Sigmoid colon (tissue), 6 donors: ENCODE measurements at regions not wholly inside any gene's neighbourhood (a gene's known extent, or its start where the extent isn't known, plus 50 kb on each side); places are given as distances from the start of the nearest gene placed in this dataset.

Source experiments
- DNase-seq: peaks from one replicate; pipeline ENCODE4 v3.0.0-alpha.2; 2019
- H3K27ac ChIP-seq, 4 donors: fragments of 200-600 bp; sonication (generic); one replicate each; pipeline ENCODE4 v1.5.1; 2016 to 2019; ENCODE audit warnings: mild to moderate bottlenecking in 1 of 4
- H3K27me3 ChIP-seq, 3 donors: fragments of 200-600 bp; sonication (generic); one replicate each; pipeline ENCODE4 v1.5.1; 2019; ENCODE audit warnings: mild to moderate bottlenecking in 1 of 3
- H3K36me3 ChIP-seq, 4 donors: fragments of 200-600 bp; sonication (generic); one replicate each; pipeline ENCODE4 v1.5.1; 2016 to 2019
- H3K4me1 ChIP-seq, 4 donors: fragments of 200-600 bp; sonication (generic); one replicate each; pipeline ENCODE4 v1.5.1; 2017 to 2019
- H3K4me3 ChIP-seq, 4 donors: fragments of 200-600 bp; sonication (generic); one replicate each; pipeline ENCODE4 v1.5.1; 2017 to 2019; ENCODE audit warnings: mild to moderate bottlenecking in 2 of 4, moderate library complexity in 1 of 4
- H3K9me3 ChIP-seq, 4 donors: fragments of 200-600 bp in 3 of 4; sonication (generic) in 3 of 4; one replicate each; pipeline versions ENCODE4 v1.5.1 to v1.6.1; 2013 to 2019
- EP300 ChIP-seq, 4 donors: sonication (generic); formaldehyde crosslinking; IDR thresholded peaks; one replicate each; pipeline ENCODE4 v1.6.1; 2017; ENCODE audit warnings: antibody characterized with exemption in 4 of 4
- POLR2A ChIP-seq, 2 donors: fragments of 450-650 bp; IDR thresholded peaks; one replicate each; pipeline ENCODE4 v1.6.1; 2016; ENCODE audit warnings: antibody characterized with exemption in 2 of 2, mild to moderate bottlenecking in 2 of 2, moderate library complexity in 2 of 2
- POLR2AphosphoS5 ChIP-seq, 4 donors: sonication (generic); formaldehyde crosslinking; IDR thresholded peaks; one replicate each; pipeline ENCODE4 v1.6.1; 2017; ENCODE audit warnings: antibody characterized with exemption in 4 of 4
- WGBS, 2 donors: extraction: QIAGEN DNeasy Blood & Tissue Kit; methylation state at CpG; one replicate each; pipeline ENCODE4 v1.1.7; 2013; 5-methylcytosine and 5-hydroxymethylcytosine counted together
- intact Hi-C: fragments of 100-400 bp; cut with DNase I; formaldehyde crosslinking; loops from one replicate; pipeline ENCODE4 v1.15.1; 2023
- TF ChIP-seq, protein P1 (sequence below), 4 experiments: fragments of 450-650 bp in 3 of 4; fragments of 200-600 bp in 1 of 4; IDR thresholded peaks; one replicate each; pipeline ENCODE4 v1.5.1; 2016 to 2019; ENCODE audit warnings: antibody characterized with exemption in 4 of 4, mild to moderate bottlenecking in 3 of 4, moderate library complexity in 2 of 4
- donor health status: healthy with polysubstance abuse.
- donor health status: healthy.

DNA sequence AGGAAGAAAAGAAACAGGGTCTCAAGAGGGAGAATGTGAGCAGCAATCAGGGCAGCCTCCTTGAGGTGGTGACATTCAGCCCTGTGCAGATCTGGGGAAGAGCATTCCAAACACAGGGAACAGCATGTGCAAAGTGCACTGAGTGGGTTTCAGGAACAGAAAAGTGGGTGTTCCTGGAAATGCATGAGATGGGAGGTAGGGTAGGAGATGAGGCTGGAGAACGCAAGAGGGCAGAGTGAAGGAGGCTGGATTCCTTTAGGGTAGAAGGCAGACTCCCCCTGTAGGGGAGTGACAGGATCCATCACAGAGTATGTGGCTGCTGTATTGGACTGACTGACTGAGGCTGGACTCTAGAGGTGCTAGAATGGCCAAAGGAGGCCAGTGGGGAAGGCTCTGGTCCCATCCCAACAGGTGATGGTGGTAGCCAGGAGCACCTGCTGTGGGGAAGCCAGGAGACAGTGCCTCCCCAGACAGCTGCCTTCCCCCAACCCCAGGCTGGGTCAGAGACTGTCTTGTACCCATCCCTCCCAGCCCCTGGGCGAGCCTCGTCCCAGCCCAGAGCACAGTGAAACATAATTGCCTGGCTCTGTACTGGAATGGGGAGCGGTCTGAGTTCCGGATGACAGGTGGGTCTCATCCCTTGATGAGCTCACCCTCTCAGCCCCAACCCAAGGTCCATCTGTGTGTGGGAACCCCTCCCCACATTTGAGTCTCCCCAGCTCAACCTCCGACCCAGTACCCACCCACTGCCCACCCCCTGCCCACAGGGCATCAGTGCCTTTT lies 419.4 kb downstream of the MN1 start:
- intact Hi-C loops, result no loop called here
- WGBS, 2 donors, result 66 to 77% methylated on average over 6 of the region's 6 CpGs
- Histone ChIP-seq H3K9me3 (no peaks in the 10 kb centered on the region), H3K4me3 (no peak overlapping the region), H3K27me3 (peaks cover 0 to 13% (median 0%) of the 10 kb centered on the region in 3 donors), H3K4me1 (no peaks in the 10 kb centered on the region), H3K36me3 (no peaks in the 10 kb centered on the region), H3K27ac (no peak overlapping the region)
- TF ChIP-seq EP300 (IDR thresholded peaks at IDR 0.05), result no peak
- DNase-seq, result no peak

DNA sequence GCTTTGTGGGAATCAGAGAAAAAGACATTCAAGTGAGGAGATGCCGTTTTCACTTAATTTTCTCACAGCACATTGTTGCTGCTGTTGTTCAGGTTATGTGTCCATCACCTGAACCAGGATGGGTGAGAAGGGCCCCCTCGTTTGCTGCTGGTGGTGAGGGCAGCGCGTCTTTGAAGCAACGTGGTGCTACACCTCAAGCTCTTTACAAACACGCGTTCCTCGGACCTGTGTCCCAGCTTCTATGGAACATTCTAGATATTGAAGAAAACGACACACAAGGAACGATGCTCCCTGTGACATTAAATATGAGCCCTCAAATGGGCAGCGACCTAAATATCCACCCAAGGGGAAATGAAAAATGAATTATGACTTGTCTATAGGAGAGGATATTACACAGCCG lies 418.6 kb downstream of the MN1 start:
- WGBS, 2 donors, result 54 to 72% methylated on average over 12 of the region's 12 CpGs
- Histone ChIP-seq H3K36me3 (no peaks in the 10 kb centered on the region), H3K4me3 (no peak overlapping the region), H3K4me1 (no peaks in the 10 kb centered on the region), H3K9me3 (no peaks in the 10 kb centered on the region), H3K27me3 (peaks cover 0 to 13% (median 0%) of the 10 kb centered on the region in 3 donors), H3K27ac (no peak overlapping the region)
- intact Hi-C loops, result no loop called here
- TF ChIP-seq POLR2AphosphoS5 (IDR thresholded peaks at IDR 0.05), result no peak
- TF ChIP-seq POLR2A (IDR thresholded peaks at IDR 0.05), result no peak
- TF ChIP-seq, protein P1, sequence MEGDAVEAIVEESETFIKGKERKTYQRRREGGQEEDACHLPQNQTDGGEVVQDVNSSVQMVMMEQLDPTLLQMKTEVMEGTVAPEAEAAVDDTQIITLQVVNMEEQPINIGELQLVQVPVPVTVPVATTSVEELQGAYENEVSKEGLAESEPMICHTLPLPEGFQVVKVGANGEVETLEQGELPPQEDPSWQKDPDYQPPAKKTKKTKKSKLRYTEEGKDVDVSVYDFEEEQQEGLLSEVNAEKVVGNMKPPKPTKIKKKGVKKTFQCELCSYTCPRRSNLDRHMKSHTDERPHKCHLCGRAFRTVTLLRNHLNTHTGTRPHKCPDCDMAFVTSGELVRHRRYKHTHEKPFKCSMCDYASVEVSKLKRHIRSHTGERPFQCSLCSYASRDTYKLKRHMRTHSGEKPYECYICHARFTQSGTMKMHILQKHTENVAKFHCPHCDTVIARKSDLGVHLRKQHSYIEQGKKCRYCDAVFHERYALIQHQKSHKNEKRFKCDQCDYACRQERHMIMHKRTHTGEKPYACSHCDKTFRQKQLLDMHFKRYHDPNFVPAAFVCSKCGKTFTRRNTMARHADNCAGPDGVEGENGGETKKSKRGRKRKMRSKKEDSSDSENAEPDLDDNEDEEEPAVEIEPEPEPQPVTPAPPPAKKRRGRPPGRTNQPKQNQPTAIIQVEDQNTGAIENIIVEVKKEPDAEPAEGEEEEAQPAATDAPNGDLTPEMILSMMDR (IDR thresholded peaks at IDR 0.05), result no peak
- DNase-seq, result no peak

DNA sequence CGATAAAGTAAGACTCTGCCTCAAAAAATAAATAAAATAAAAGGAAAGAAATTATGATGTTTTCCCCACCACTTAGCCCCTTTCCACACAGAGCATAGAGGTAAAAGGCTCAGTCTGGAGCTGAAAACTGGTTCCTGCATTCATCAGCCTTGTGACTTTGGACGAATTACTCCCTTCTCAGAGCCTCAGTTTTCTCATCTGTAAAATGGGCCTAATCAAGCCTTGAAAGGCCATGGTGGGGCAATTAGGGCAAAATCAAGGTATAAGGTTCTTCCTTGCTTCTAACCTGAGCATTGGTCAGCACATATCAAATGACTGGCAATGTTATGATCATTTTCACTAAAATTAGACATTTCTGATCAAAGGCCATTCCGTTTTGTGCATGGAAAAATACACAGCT lies 417.7 kb downstream of the MN1 start:
- Histone ChIP-seq H3K36me3 (no peaks in the 10 kb centered on the region), H3K9me3 (no peaks in the 10 kb centered on the region), H3K27ac (no peak overlapping the region), H3K4me1 (no peaks in the 10 kb centered on the region), H3K27me3 (peaks cover 0 to 13% (median 0%) of the 10 kb centered on the region in 3 donors), H3K4me3 (no peak overlapping the region)
- TF ChIP-seq POLR2A (IDR thresholded peaks at IDR 0.05) (no peak), EP300 (IDR thresholded peaks at IDR 0.05) (no peak), POLR2AphosphoS5 (IDR thresholded peaks at IDR 0.05) (no peak)
- TF ChIP-seq, protein P1 (IDR thresholded peaks at IDR 0.05), result no peak
- no peak for DNase-seq
- intact Hi-C loops, result no loop called here
- 50 to 76% methylated on average over 3 of the region's 3 CpGs for WGBS, 2 donors

DNA sequence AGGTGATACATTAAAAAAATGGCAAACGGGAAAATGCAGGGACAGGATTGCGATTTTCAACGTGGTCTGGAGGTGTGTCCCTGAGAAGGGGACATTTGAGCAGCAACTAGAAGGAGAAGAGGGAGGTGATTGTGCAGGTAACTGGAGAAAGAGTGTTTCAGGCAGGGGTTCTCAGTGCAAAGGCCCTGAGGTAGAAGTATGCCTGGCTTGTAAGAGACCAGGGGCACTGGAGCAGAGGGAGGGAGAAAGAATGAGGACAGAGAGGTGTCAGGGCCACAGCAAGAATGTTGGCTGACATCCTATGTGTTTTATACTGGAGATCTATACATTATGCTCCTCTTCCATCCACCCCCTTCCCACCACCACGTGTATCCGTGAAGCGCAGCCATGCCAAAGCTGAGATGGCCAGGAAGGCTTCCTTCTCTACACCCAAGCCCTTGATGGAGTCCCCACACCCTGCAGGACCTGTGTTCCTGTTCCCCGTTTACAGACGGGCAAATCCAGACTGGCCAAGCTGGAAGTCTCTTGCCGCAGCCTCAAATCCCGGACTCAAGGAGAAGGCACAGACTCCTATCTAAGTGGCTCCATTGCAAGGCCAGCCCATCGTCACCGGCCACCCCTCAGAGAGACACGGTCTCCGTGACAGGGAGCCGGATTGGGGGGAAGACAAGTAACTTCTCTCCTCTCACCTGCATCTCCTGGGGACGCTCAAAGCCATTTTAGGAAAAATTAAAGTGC lies 416.1 kb downstream of the MN1 start:
- no peak for DNase-seq
- no peaks in the 10 kb centered on the region for H3K36me3 ChIP-seq
- no peak overlapping the region for H3K4me3 ChIP-seq
- H3K27me3 ChIP-seq, result peaks cover 0 to 13% (median 0%) of the 10 kb centered on the region in 3 donors
- H3K4me1 ChIP-seq, result no peaks in the 10 kb centered on the region
- H3K9me3 ChIP-seq, result no peaks in the 10 kb centered on the region
- no peak overlapping the region for H3K27ac ChIP-seq
- WGBS, 2 donors, result 83 to 89% methylated on average over 16 of the region's 16 CpGs
- TF ChIP-seq EP300 (IDR thresholded peaks at IDR 0.05), result no peak
- TF ChIP-seq POLR2A (IDR thresholded peaks at IDR 0.05), result no peak
- TF ChIP-seq, protein P1 (IDR thresholded peaks at IDR 0.05), result no peak
- no peak for TF ChIP-seq POLR2AphosphoS5 (IDR thresholded peaks at IDR 0.05)
- intact Hi-C loops, result no loop called here

DNA sequence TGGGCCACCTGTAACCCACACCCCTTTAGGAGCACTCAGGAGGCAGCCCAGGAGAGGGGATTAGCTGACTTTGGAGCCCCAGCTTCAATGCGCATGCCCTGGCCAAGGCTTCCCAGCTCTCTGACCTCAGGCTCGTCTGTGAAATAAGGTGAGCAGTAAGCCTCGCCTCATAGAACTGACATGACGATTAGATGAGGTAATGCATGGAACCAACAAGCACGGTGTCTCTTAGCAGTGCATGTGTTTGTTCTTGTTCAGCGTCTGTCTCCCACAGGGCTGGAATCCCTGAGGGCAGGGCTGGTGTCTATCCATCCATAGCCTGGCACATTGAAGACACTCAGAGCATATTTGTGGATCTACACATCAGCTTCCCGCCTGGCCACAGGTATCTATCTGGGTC lies 415.4 kb downstream of the MN1 start:
- H3K4me1 ChIP-seq, result peaks cover 0 to 6% (median 0%) of the 10 kb centered on the region in 4 donors
- no peak for TF ChIP-seq POLR2AphosphoS5 (IDR thresholded peaks at IDR 0.05)
- TF ChIP-seq POLR2A (IDR thresholded peaks at IDR 0.05), result no peak
- TF ChIP-seq, protein P1 (IDR thresholded peaks at IDR 0.05), result no peak
- no peak for TF ChIP-seq EP300 (IDR thresholded peaks at IDR 0.05)
- 53 to 78% methylated on average over 7 of the region's 7 CpGs for WGBS, 2 donors
- intact Hi-C loops, result no loop called here
- peaks cover 0 to 13% (median 0%) of the 10 kb centered on the region in 3 donors for H3K27me3 ChIP-seq
- H3K27ac ChIP-seq, result no peak overlapping the region
- no peak for DNase-seq
- H3K4me3 ChIP-seq, result no peak overlapping the region
- H3K36me3 ChIP-seq, result no peaks in the 10 kb centered on the region
- no peaks in the 10 kb centered on the region for H3K9me3 ChIP-seq
